D341Med (cell line): ENCODE measurements at regions not wholly inside any gene's neighbourhood (a gene's known extent, or its start where the extent isn't known, plus 50 kb on each side); places are given as distances from the start of the nearest gene placed in this dataset.
"Not testable (repeated sequence)": the region's sequence is repeated elsewhere in the genome, so short reads cannot be mapped to it uniquely, and the experiment has no call there.

ENCODE experiments used
- DNase-seq: peaks from one replicate; pipeline ENCODE4 v3.0.0; 2012; ENCODE audit warnings: low spot score

- no peak for DNase-seq
These were observed 1165.3 kb downstream of the TAF11L14 start for GRCh38 chr5:18799482-18800128.

GRCh38 chr5:18800293-18801025 is 1166.2 kb downstream of the TAF11L14 start:
- DNase-seq, result no peak

GRCh38 chr5:18801413-18801812 is 1167.2 kb downstream of the TAF11L14 start:
- DNase-seq, result not testable (repeated sequence)

GRCh38 chr5:18802336-18802735 is 1168.1 kb downstream of the TAF11L14 start:
- DNase-seq, result no peak

GRCh38 chr5:18805376-18805775 is 1171.1 kb downstream of the TAF11L14 start:
- DNase-seq, result no peak

- DNase-seq, result no peak
These were observed 1173.2 kb downstream of the TAF11L14 start for GRCh38 chr5:18807256-18808149.

DNA sequence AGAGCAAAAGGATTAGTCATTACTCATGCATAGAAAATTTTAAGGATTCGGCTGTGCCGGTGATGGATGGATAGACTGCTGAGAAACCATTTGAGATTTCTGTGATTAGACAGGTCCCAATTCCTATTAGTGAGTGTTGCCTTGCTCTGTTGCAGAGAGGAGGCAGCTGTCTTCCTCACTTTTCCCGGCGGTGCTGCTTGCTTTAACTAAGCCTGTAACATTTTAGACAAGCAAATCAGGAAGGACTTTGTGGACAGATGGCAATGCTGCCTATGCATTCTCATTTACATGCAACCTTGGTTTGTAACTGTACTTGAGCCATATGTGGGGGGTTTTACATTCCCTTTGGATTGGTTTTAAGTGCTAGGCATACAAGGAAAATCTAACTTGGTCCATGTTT is 1176.3 kb downstream of the CDH18 start:
- DNase-seq, result no peak

GRCh38 chr5:18828351-18828750 is 1159.6 kb downstream of the CDH18 start:
- DNase-seq, result no peak

DNA sequence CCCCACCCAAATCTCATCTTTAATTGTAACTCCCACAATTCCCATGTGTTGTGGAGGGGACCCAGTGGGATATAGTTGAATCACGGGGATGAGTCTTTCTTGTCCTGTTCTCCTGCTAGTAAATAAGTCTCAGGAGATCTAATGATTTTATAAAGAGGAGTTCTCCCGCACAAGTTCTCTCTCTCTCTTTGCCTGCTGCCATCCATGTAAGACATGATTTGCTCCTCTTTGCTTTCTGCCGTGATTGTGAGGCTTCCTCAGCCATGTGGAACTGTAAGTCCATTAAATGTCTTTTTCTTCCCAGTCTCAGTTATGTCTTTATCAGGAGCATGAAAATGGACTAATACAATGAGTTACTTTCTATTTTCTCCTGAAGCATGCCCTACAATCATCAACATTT is 1158.5 kb downstream of the CDH18 start:
- no peak for DNase-seq

DNA sequence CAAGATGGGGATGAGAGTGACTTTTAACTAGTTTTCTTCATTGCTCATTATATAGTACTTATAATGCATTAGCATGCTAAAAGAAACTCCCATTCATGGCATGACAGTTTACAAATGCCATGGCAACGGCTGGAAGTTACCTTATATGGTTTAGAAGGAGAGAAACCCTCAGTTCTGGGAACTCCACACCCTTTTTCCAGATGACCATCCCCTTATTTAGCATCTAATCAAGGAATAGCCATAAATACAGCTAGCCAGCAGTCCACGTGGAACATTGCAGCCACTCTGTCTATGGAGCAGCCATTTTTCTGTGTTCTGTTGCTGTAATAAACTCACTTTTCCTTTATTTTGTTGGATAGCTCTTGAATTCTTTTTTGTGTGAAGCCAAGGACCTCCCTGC is 1137.8 kb downstream of the CDH18 start:
- no peak for DNase-seq

DNA sequence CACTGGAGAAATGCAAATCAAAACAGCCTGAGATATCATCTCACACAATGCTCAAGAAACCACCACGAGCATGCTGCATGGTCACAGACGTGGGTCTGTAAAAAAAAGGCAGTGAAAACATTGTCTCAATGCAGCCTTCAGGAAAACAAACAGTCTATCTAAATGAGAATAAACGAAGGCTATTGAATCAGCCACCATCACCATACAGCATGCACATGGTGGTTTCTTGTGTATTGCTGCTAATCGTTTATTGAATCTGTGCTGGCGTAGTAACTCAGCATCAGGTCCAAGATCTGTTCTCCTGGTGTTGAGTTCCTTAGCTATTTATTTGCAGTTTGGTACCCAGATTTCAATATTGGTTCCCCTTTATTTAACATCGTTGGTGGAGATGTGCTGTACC is 1115.0 kb downstream of the CDH18 start:
- no peak for DNase-seq

GRCh38 chr5:18876565-18876964 is 1111.4 kb downstream of the CDH18 start:
- DNase-seq, result no peak

GRCh38 chr5:18881615-18882014 is 1106.4 kb downstream of the CDH18 start:
- no peak for DNase-seq

DNA sequence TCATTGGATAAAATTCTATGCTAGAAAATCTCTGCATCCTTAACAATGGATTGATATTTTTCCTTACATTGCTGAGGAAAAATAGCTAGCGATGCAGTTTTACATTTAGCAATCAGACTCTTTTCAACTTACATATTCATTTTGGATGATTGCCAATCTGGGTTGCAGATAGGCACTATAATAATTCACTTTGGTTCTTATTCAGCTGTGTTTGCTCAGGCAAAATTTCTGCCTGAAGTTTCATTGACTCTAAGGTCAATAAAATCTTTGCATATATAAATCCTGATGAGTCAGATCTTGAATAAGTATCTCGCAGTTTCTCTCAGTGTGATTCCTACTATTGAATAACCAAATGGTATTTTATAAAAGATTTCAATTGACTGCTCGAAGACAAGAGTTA is 1105.8 kb downstream of the CDH18 start:
- DNase-seq, result no peak

DNA sequence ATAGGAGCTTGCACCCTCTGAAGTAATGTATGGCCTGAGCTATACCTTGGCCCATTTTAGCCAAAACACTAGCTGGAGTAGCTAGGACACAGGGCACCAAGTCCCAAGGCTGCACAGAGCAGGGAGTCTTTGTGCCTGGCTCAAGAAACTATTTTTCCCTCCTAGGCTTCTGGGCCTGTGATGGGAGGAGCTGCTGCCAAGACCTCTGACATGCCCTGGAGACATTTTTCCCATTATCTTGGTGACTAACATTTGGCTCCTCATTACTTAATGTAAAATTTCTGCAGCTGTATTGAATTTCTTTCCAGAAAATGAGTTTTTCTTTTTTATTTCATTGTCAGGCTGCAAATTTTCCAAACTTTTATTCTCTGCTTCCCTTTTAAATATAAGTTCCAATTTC is 1099.2 kb downstream of the CDH18 start:
- DNase-seq, result no peak

GRCh38 chr5:18900644-18901043 is 1087.4 kb downstream of the CDH18 start:
- DNase-seq, result no peak

GRCh38 chr5:18920966-18921365 is 1067.0 kb downstream of the CDH18 start:
- no peak for DNase-seq

DNA sequence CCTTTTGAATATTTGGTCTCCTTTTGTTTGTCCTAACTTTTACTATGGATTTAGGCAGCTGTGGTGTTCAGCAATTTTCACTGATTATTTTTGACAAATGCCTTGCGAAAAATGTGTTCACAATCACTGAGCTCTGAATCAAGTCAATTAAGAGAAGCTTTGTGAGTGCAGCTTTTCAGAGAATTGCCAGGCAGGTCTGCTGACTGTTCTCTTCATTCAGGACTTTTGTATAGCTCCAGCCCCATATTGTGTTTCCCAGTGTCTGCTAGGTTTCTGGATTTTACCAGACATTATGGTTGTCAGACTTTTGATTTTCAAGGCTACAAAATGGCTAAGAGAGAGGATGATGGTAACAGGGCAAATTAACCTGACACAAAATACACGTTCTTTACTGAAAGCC is 1055.9 kb downstream of the CDH18 start:
- DNase-seq, result no peak

DNA sequence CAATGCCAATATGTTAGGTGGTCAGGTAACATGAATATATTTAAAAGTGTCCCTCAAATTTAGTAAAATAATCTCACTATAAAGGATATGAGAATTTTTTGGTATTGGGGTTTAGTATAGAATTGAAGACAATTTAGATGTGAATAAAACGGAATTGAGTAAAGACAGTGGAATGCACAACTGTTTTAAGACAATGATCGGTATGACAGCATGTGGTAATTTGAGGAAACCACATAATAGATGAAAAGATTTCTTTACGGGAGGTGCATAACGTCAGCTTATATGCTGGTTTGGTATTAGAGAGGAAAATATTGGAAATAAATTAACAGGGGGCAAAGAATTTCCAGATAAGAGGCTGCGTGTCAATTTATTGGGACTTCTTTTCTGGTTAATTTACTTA is 1043.2 kb downstream of the CDH18 start:
- no peak for DNase-seq

DNA sequence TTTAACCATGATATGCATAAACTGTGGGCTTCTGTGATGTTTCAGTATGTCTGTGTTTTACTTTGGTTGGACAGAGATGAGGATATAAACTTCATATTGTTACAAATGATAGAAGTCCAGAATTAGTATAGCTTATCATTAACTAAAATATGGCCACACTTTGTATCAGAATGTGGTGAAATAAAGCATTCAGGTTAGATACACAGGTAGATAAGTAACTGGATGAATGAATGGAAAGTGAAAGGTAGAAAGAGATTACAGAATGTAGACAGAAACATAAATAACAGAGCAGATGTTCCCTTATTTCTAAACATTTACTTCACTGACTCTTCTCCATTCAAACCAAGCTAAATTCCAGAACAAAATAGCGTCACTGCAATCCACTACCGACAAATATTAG is 1033.8 kb downstream of the CDH18 start:
- DNase-seq, result no peak

- no peak for DNase-seq
These were observed 1028.5 kb downstream of the CDH18 start for GRCh38 chr5:18959535-18959934.

GRCh38 chr5:18961234-18961633 is 1026.8 kb downstream of the CDH18 start:
- no peak for DNase-seq

GRCh38 chr5:18965893-18966292 is 1022.1 kb downstream of the CDH18 start:
- no peak for DNase-seq
